ENCODE measurements at regions not wholly inside any gene's neighbourhood (a gene's known extent, or its start where the extent isn't known, plus 50 kb on each side); places are given as distances from the start of the nearest gene placed in this dataset.
"Not testable (repeated sequence)": the region's sequence is repeated elsewhere in the genome, so short reads cannot be mapped to it uniquely, and the experiment has no call there.

- no peak for DNase-seq
- no peak for TF ChIP-seq CTCF (IDR thresholded peaks at IDR 0.05)
- Histone ChIP-seq H3K4me3 (no peak overlapping the region), H3K36me3 (no peaks in the 10 kb centered on the region), H3K4me1 (peaks cover 0 to 16% (median 1%) of the 10 kb centered on the region in 9 donors), H3K27me3 (no peaks in the 10 kb centered on the region), H3K27ac (no peak overlapping the region), H3K9me3 (no peaks in the 10 kb centered on the region)
- intact Hi-C loops (cut with DNase I) = no loop called here
- ATAC-seq = no peak
Observed at GRCh38 chr6:112941613-112942012, 594.5 kb downstream of the RFPL4B start.

- Histone ChIP-seq H3K27ac (no peak overlapping the region), H3K27me3 (no peaks in the 10 kb centered on the region), H3K36me3 (no peaks in the 10 kb centered on the region), H3K4me3 (no peak overlapping the region), H3K4me1 (peaks cover 0 to 4% (median 0%) of the 10 kb centered on the region in 9 donors), H3K9me3 (no peaks in the 10 kb centered on the region)
- ATAC-seq (peak in 4 of 8 donors; percentile 28 to 70 (median 56)), DNase-seq (no peak)
- intact Hi-C loops (cut with DNase I) = no loop called here
- no peak for TF ChIP-seq CTCF (IDR thresholded peaks at IDR 0.05)
- 69 to 70% methylated on average over 3 of the region's 3 CpGs for WGBS, 2 donors
Observed at GRCh38 chr6:112946051-112946450, 598.9 kb downstream of the RFPL4B start.

GRCh38 chr6:112947507-112947906, 600.4 kb downstream of the RFPL4B start:
- 77 to 83% methylated on average over 2 of the region's 2 CpGs for WGBS, 2 donors
- ATAC-seq (no peak), DNase-seq (no peak)
- Histone ChIP-seq H3K27ac (no peak overlapping the region), H3K4me3 (no peak overlapping the region), H3K27me3 (no peaks in the 10 kb centered on the region), H3K4me1 (peaks cover 0 to 3% (median 0%) of the 10 kb centered on the region in 9 donors), H3K9me3 (no peaks in the 10 kb centered on the region), H3K36me3 (no peaks in the 10 kb centered on the region)
- intact Hi-C loops (cut with DNase I) = no loop called here
- TF ChIP-seq CTCF (IDR thresholded peaks at IDR 0.05) = no peak

GRCh38 chr6:112951829-112952228, 604.7 kb downstream of the RFPL4B start:
- intact Hi-C loops (cut with DNase I) = no loop called here
- ATAC-seq = no peak
- Histone ChIP-seq H3K9me3 (peaks cover 0 to 13% (median 0%) of the 10 kb centered on the region in 11 donors), H3K27ac (no peak overlapping the region), H3K27me3 (no peaks in the 10 kb centered on the region), H3K36me3 (no peaks in the 10 kb centered on the region), H3K4me3 (no peak overlapping the region), H3K4me1 (peaks cover 0 to 8% (median 2%) of the 10 kb centered on the region in 9 donors)
- WGBS, 2 donors = 15 to 16% methylated on average over 1 of the region's 1 CpG
- TF ChIP-seq CTCF (IDR thresholded peaks at IDR 0.05) = no peak
- no peak for DNase-seq

GRCh38 chr6:112955743-112956142, 608.6 kb downstream of the RFPL4B start:
- H3K36me3 ChIP-seq; H3K27ac ChIP-seq; H3K4me3 ChIP-seq; ATAC-seq; H3K27me3 ChIP-seq; DNase-seq; intact Hi-C loops (cut with DNase I): not testable (repeated sequence)
- 71 to 97% methylated on average over 3 to 4 of the region's 4 CpGs for whole genome bisulfite sequencing, 2 donors
- H3K4me1 ChIP-seq = peaks cover 0 to 15% (median 8%) of the 10 kb centered on the region in 9 donors
- peaks cover 0 to 20% (median 0%) of the 10 kb centered on the region in 11 donors for H3K9me3 ChIP-seq
